Psoas muscle (tissue), 7 donors: ENCODE measurements at regions not wholly inside any gene's neighbourhood (a gene's known extent, or its start where the extent isn't known, plus 50 kb on each side); places are given as distances from the start of the nearest gene placed in this dataset.

Experiments used
- ATAC-seq, 4 donors: fragments of 200-7000 bp; cut with Tn5 transposase; one replicate each; pipeline ENCODE4 v1.9.1; 2020; ENCODE audit warnings: moderate library complexity in 3 of 4, mild to moderate bottlenecking in 2 of 4
- DNase-seq, 2 donors: peaks; one replicate each; pipeline ENCODE4 v3.0.0-alpha.2; 2020
- H3K27ac ChIP-seq: fragments of 200-600 bp; one replicate; pipeline ENCODE4 v1.8.0; 2022
- H3K27me3 ChIP-seq, 3 donors: fragments of 200-600 bp in 1 of 3; one replicate each; pipeline versions ENCODE4 v1.6.1 to v1.8.0; 2013 to 2022; ENCODE audit warnings: low read length in 2 of 3, mild to moderate bottlenecking in 2 of 3, moderate library complexity in 1 of 3; ENCODE audit not compliant: insufficient read depth in 3 of 3
- H3K36me3 ChIP-seq, 2 donors: fragments of 200-600 bp in 1 of 2; one replicate each; pipeline versions ENCODE4 v1.6.1 to v1.8.0; 2013 to 2022; ENCODE audit warnings: low read depth in 1 of 2, mild to moderate bottlenecking in 1 of 2, moderate library complexity in 1 of 2; ENCODE audit not compliant: insufficient read depth in 1 of 2
- H3K4me1 ChIP-seq: fragments of 200-600 bp; one replicate; pipeline ENCODE4 v1.8.0; 2022
- H3K4me3 ChIP-seq: fragments of 200-600 bp; one replicate; pipeline ENCODE4 v1.8.0; 2022; ENCODE audit warnings: mild to moderate bottlenecking
- H3K9me3 ChIP-seq: fragments of 200-600 bp; one replicate; pipeline ENCODE4 v1.8.0; 2022
- CTCF ChIP-seq: fragments of 200-600 bp; IDR thresholded peaks from one replicate; pipeline ENCODE4 v1.8.0; 2022; ENCODE audit warnings: antibody characterized with exemption
- WGBS, 3 donors: extraction: QIAGEN DNeasy Blood & Tissue Kit; methylation state at CpG; one replicate each; pipeline versions ENCODE4 v1.1.6 to v1.1.7; 2013; 5-methylcytosine and 5-hydroxymethylcytosine counted together
- intact Hi-C, 2 donors: fragments of 100-400 bp; cut with DNase I; formaldehyde crosslinking; loops; one replicate each; pipeline versions ENCODE4 v1.11.0 to v1.14.2; 2022
- donor health status: healthy with polysubstance abuse.
- donor health status: DM: no; HTN: no; CAD: no; lungs with moderate emphysema.
- donor health status: Bipolar disorder and iron deficiency.
- donor health status: healthy.
- donor health status: DM: yes; HTN: yes; CAD: no.
- donor health status: DM: no; HTN: no; CAD: no.
- donor health status: DM: yes; HTN: yes; CAD: no.

- H3K4me3 ChIP-seq, result no peak overlapping the region
- no peak for TF ChIP-seq CTCF
- ATAC-seq (no peak), DNase-seq (no peak)
- H3K9me3 ChIP-seq, result no peaks in the 10 kb centered on the region
- H3K27me3 ChIP-seq, result no peaks in the 10 kb centered on the region
- 19 to 23% (median 23%) methylated on average over 3 of the region's 3 CpGs for WGBS, 3 donors
- intact Hi-C loops, result no loop called here
- H3K36me3 ChIP-seq, result no peaks in the 10 kb centered on the region
- H3K27ac ChIP-seq, result no peak overlapping the region
- H3K4me1 ChIP-seq, result no peaks in the 10 kb centered on the region
Measured at GRCh38 chr4:180434131-180434895, 1808.9 kb upstream of the TENM3 start.

GRCh38 chr4:180436361-180436760 lies 1806.8 kb upstream of the TENM3 start:
- H3K27me3 ChIP-seq, result no peaks in the 10 kb centered on the region
- H3K36me3 ChIP-seq, result no peaks in the 10 kb centered on the region
- ATAC-seq (no peak), DNase-seq (no peak)
- H3K4me3 ChIP-seq, result no peak overlapping the region
- intact Hi-C loops, result no loop called here
- no peaks in the 10 kb centered on the region for H3K9me3 ChIP-seq
- TF ChIP-seq CTCF, result no peak
- no peaks in the 10 kb centered on the region for H3K4me1 ChIP-seq
- WGBS, 3 donors, result 79 to 97% (median 93%) methylated on average over 1 of the region's 1 CpG
- H3K27ac ChIP-seq, result no peak overlapping the region

GRCh38 chr4:180437601-180438000 lies 1805.6 kb upstream of the TENM3 start:
- Histone ChIP-seq H3K4me1 (no peaks in the 10 kb centered on the region), H3K27me3 (no peaks in the 10 kb centered on the region), H3K9me3 (no peaks in the 10 kb centered on the region), H3K4me3 (no peak overlapping the region), H3K36me3 (no peaks in the 10 kb centered on the region), H3K27ac (no peak overlapping the region)
- intact Hi-C loops, result no loop called here
- ATAC-seq (no peak), DNase-seq (no peak)
- no peak for TF ChIP-seq CTCF
- WGBS, 3 donors, result 45 to 51% (median 46%) methylated on average over 5 of the region's 5 CpGs

- no peak for TF ChIP-seq CTCF
- H3K4me3 ChIP-seq, result no peak overlapping the region
- ATAC-seq, result no peak
- H3K4me1 ChIP-seq, result no peaks in the 10 kb centered on the region
- intact Hi-C loops, result no loop called here
- no peaks in the 10 kb centered on the region for H3K27me3 ChIP-seq
- H3K36me3 ChIP-seq, result no peaks in the 10 kb centered on the region
- DNase-seq, result no peak
- H3K27ac ChIP-seq, result no peak overlapping the region
- H3K9me3 ChIP-seq, result no peaks in the 10 kb centered on the region
- 49 to 66% (median 59%) methylated on average over 1 of the region's 1 CpG for WGBS, 3 donors
Measured at GRCh38 chr4:180448306-180448705, 1794.9 kb upstream of the TENM3 start.
